ENCODE measurements at regions not wholly inside any gene's neighbourhood (a gene's known extent, or its start where the extent isn't known, plus 50 kb on each side); places are given as distances from the start of the nearest gene placed in this dataset.
"Not testable (repeated sequence)": the region's sequence is repeated elsewhere in the genome, so short reads cannot be mapped to it uniquely, and the experiment has no call there.

DNA sequence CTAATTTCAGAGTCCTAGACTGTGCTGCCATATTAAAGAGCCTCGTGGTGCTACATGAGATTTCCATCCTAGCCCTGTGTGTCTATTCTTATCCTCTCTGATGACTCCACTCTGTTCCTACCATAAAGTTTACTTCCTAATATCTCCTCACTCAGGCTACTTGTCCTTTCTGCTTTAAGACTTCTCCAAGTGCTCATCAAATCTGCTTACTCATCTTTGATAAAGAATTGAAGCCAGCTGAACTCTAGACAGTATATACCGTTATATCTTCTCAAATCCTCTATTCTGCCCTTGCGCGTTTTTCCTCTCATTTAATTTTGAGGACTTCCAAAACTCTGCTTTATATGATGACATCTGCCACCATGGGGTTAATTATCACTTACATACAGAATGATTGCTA lies 539.5 kb downstream of the HAPSTR1 start:
- H3K4me3 ChIP-seq (ENCODE audit: low read depth in 1 of 3, low read length in 3 of 3), result no peak overlapping the region
- peaks cover 0 to 6% (median 0%) of the 10 kb centered on the region in 4 donors for H3K36me3 ChIP-seq (ENCODE audit: control insufficient read depth in 4 of 4, insufficient read depth in 3 of 4, low read depth in 1 of 4, low read length in 3 of 4)
- no peak overlapping the region for H3K9ac ChIP-seq (ENCODE audit: low read depth in 1 of 2, low read length in 2 of 2)
- no peaks in the 10 kb centered on the region for H3K4me1 ChIP-seq (ENCODE audit: control insufficient read depth in 4 of 4, insufficient read depth in 4 of 4, low read length in 3 of 4)
- TF ChIP-seq HNF4G (IDR thresholded peaks at IDR 0.05) (no peak), HNF4A (conservative IDR thresholded peaks at IDR 0.05) (no peak), TAF1 (conservative IDR thresholded peaks at IDR 0.05) (no peak)
- TF ChIP-seq, protein P1, sequence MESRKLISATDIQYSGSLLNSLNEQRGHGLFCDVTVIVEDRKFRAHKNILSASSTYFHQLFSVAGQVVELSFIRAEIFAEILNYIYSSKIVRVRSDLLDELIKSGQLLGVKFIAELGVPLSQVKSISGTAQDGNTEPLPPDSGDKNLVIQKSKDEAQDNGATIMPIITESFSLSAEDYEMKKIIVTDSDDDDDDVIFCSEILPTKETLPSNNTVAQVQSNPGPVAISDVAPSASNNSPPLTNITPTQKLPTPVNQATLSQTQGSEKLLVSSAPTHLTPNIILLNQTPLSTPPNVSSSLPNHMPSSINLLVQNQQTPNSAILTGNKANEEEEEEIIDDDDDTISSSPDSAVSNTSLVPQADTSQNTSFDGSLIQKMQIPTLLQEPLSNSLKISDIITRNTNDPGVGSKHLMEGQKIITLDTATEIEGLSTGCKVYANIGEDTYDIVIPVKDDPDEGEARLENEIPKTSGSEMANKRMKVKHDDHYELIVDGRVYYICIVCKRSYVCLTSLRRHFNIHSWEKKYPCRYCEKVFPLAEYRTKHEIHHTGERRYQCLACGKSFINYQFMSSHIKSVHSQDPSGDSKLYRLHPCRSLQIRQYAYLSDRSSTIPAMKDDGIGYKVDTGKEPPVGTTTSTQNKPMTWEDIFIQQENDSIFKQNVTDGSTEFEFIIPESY (IDR thresholded peaks at IDR 0.05), result no peak
- TF ChIP-seq, protein P2, sequence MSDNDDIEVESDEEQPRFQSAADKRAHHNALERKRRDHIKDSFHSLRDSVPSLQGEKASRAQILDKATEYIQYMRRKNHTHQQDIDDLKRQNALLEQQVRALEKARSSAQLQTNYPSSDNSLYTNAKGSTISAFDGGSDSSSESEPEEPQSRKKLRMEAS (IDR thresholded peaks at IDR 0.05), result no peak
- H3K9me3 ChIP-seq (ENCODE audit: control insufficient read depth in 4 of 4, low read length in 3 of 4), result no peaks in the 10 kb centered on the region
- H3K27ac ChIP-seq (ENCODE audit: low read depth in 1 of 2, low read length in 2 of 2), result no peak overlapping the region
- no peaks in the 10 kb centered on the region for H3K27me3 ChIP-seq (ENCODE audit: control insufficient read depth in 4 of 4, insufficient read depth in 4 of 4, low read length in 3 of 4)
- DNase-seq (ENCODE audit: low spot score), result no peak
- 91% methylated on average over 4 of the region's 4 CpGs for WGBS

- H3K4me1 ChIP-seq (ENCODE audit: control insufficient read depth in 4 of 4, insufficient read depth in 4 of 4, low read length in 3 of 4), result no peaks in the 10 kb centered on the region
- no peaks in the 10 kb centered on the region for H3K27me3 ChIP-seq (ENCODE audit: control insufficient read depth in 4 of 4, insufficient read depth in 4 of 4, low read length in 3 of 4)
- no peaks in the 10 kb centered on the region for H3K9me3 ChIP-seq (ENCODE audit: control insufficient read depth in 4 of 4, low read length in 3 of 4)
- no peak overlapping the region for H3K27ac ChIP-seq (ENCODE audit: low read depth in 1 of 2, low read length in 2 of 2)
- no peak overlapping the region for H3K4me3 ChIP-seq (ENCODE audit: low read depth in 1 of 3, low read length in 3 of 3)
- WGBS, result 79% methylated on average over 6 of the region's 6 CpGs
- H3K9ac ChIP-seq (ENCODE audit: low read depth in 1 of 2, low read length in 2 of 2), result no peak overlapping the region
- H3K36me3 ChIP-seq (ENCODE audit: control insufficient read depth in 4 of 4, insufficient read depth in 3 of 4, low read depth in 1 of 4, low read length in 3 of 4), result no peaks in the 10 kb centered on the region
- no peak for DNase-seq (ENCODE audit: low spot score)
- no peak for TF ChIP-seq FOXA1 (IDR thresholded peaks at IDR 0.05)
- no peak for TF ChIP-seq NR2F2 (IDR thresholded peaks at IDR 0.05)
- TF ChIP-seq, protein P2 (IDR thresholded peaks at IDR 0.05), result no peak
- no peak for TF ChIP-seq HNF4G (IDR thresholded peaks at IDR 0.05)
- TF ChIP-seq RAD21 (IDR thresholded peaks at IDR 0.05), result no peak
- TF ChIP-seq RXRA (IDR thresholded peaks at IDR 0.05), result no peak
- no peak for TF ChIP-seq CTCF (IDR thresholded peaks at IDR 0.05; ENCODE audit: low read depth, low read length, missing input control)
- TF ChIP-seq, protein P1 (IDR thresholded peaks at IDR 0.05), result no peak
Observed at GRCh38 chr16:9633844-9634243, 542.4 kb downstream of the HAPSTR1 start.

- H3K9me3 ChIP-seq (ENCODE audit: control insufficient read depth in 4 of 4, low read length in 3 of 4); H3K27me3 ChIP-seq (ENCODE audit: control insufficient read depth in 4 of 4, insufficient read depth in 4 of 4, low read length in 3 of 4); DNase-seq (ENCODE audit: low spot score); H3K36me3 ChIP-seq (ENCODE audit: control insufficient read depth in 4 of 4, insufficient read depth in 3 of 4, low read depth in 1 of 4, low read length in 3 of 4); H3K4me3 ChIP-seq (ENCODE audit: low read depth in 1 of 3, low read length in 3 of 3); H3K4me1 ChIP-seq (ENCODE audit: control insufficient read depth in 4 of 4, insufficient read depth in 4 of 4, low read length in 3 of 4); H3K9ac ChIP-seq (ENCODE audit: low read depth in 1 of 2, low read length in 2 of 2); H3K27ac ChIP-seq (ENCODE audit: low read depth in 1 of 2, low read length in 2 of 2): not testable (repeated sequence)
- 81% methylated on average over 11 of the region's 11 CpGs for WGBS
Observed at GRCh38 chr16:9635150-9635720, 543.8 kb downstream of the HAPSTR1 start.

Data from liver (tissue), 8 donors.